Right lobe of liver (tissue), 4 donors: ENCODE measurements at regions not wholly inside any gene's neighbourhood (a gene's known extent, or its start where the extent isn't known, plus 50 kb on each side); places are given as distances from the start of the nearest gene placed in this dataset.

Source experiments
- CTCF ChIP-seq, 4 donors: fragments of 200-600 bp in 3 of 4; fragments of 450-650 bp in 1 of 4; IDR thresholded peaks; one replicate each; pipeline versions ENCODE4 v1.5.1 to v1.8.0; 2016 to 2022; ENCODE audit warnings: antibody characterized with exemption in 4 of 4, mild to moderate bottlenecking in 2 of 4
- POLR2A ChIP-seq: fragments of 450-650 bp; IDR thresholded peaks from one replicate; pipeline ENCODE4 v1.6.1; 2017; ENCODE audit warnings: antibody characterized with exemption, mild to moderate bottlenecking
- donor health status: DM: no; HTN: no; CAD: no.
- donor health status: DM: no; HTN: no; CAD: no.
- donor health status: DM: no; HTN: yes; CAD: no.

- no peak for TF ChIP-seq CTCF (IDR thresholded peaks at IDR 0.05)
- TF ChIP-seq POLR2A: no peak
Observed at GRCh38 chr9:79236466-79236865, 335.3 kb upstream of the TLE4 start.
